SK-MEL-5 (cell line): ENCODE measurements at regions not wholly inside any gene's neighbourhood (a gene's known extent, or its start where the extent isn't known, plus 50 kb on each side); places are given as distances from the start of the nearest gene placed in this dataset.
A peak's percentile ranks its signal among the peaks of the same experiment; 100 is the strongest.

Source experiments
- DNase-seq: peaks from one replicate; pipeline ENCODE4 v3.0.0-alpha.2; 2016; ENCODE audit warnings: low read depth, low spot score
- in situ Hi-C: cut with HindIII; loops from 2 replicates; pipeline ENCODE4 v1.10.0; 2016; ENCODE audit warnings: low sequenced_read_pairs, high pct_unique_total_duplicates, low pct_unique_long_range_greater_than_20kb

- peak; percentile 13 for DNase-seq
- in situ Hi-C loops = no loop called here
Observed at GRCh38 chr2:3121601-3122000, 256.0 kb downstream of the EIPR1 start.

- in situ Hi-C loops = no loop called here
Observed at GRCh38 chr2:3117650-3118216, 259.9 kb downstream of the EIPR1 start.

GRCh38 chr2:3116371-3116770 is 261.2 kb downstream of the EIPR1 start:
- DNase-seq = no peak
- in situ Hi-C loops = no loop called here

More at GRCh38 chr2:3117650-3118216, 259.9 kb downstream of the EIPR1 start:
- peak; percentile 33 for DNase-seq

- in situ Hi-C loops = no loop called here
- DNase-seq = no peak
Observed at GRCh38 chr2:3115301-3116042, 262.1 kb downstream of the EIPR1 start.

- in situ Hi-C loops = no loop called here
- DNase-seq = no peak
Observed at GRCh38 chr2:3114406-3115185, 263.0 kb downstream of the EIPR1 start.

GRCh38 chr2:3113769-3114168 is 263.8 kb downstream of the EIPR1 start:
- DNase-seq = no peak

GRCh38 chr2:3113122-3113521 is 264.5 kb downstream of the EIPR1 start:
- no peak for DNase-seq
- in situ Hi-C loops = no loop called here

More at GRCh38 chr2:3113769-3114168, 263.8 kb downstream of the EIPR1 start:
- in situ Hi-C loops = no loop called here

GRCh38 chr2:3112553-3112952 is 265.1 kb downstream of the EIPR1 start:
- in situ Hi-C loops = no loop called here
- DNase-seq = no peak

- in situ Hi-C loops = no loop called here
- no peak for DNase-seq
Observed at GRCh38 chr2:3112131-3112530, 265.5 kb downstream of the EIPR1 start.

GRCh38 chr2:3110994-3111666 is 266.5 kb downstream of the EIPR1 start:
- DNase-seq = no peak
- in situ Hi-C loops = no loop called here

- no peak for DNase-seq
- in situ Hi-C loops = no loop called here
Observed at GRCh38 chr2:3110555-3110954, 267.1 kb downstream of the EIPR1 start.

- DNase-seq = no peak
- in situ Hi-C loops = no loop called here
Observed at GRCh38 chr2:3108710-3109702, 268.6 kb downstream of the EIPR1 start.

- in situ Hi-C loops = no loop called here
- DNase-seq = no peak
Observed at GRCh38 chr2:3108105-3108504, 269.5 kb downstream of the EIPR1 start.

GRCh38 chr2:3107567-3107966 is 270.1 kb downstream of the EIPR1 start:
- in situ Hi-C loops = no loop called here

GRCh38 chr2:3105814-3106569 is 271.6 kb downstream of the EIPR1 start:
- in situ Hi-C loops = no loop called here
- DNase-seq = no peak

More at GRCh38 chr2:3107567-3107966, 270.1 kb downstream of the EIPR1 start:
- DNase-seq = no peak
